ENCODE measurements at regions not wholly inside any gene's neighbourhood (a gene's known extent, or its start where the extent isn't known, plus 50 kb on each side); places are given as distances from the start of the nearest gene placed in this dataset.

DNA sequence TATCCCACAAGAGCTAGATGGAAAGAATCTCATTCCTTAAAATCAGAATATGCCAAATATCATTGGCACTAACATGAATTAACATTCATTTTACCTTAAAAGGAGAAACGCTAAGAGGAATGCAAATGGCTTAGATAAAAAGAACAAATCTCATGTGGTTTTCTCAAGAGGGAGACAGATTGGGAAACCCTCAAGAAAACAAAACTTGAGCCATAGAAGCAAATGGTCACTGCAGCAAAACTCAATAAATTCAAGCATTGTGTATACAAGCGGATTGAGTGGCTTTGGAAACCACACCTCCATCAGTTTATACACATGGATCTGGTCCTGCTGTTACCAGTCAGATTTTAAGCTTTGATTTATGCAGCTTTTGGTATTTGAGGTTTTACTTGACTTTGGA is 1331.8 kb upstream of the ZEB2 start:
- peak; percentile 39 for ATAC-seq
- intact Hi-C loops (cut with DNase I, micrococcal nuclease), result no loop called here
- TF ChIP-seq, protein P1, sequence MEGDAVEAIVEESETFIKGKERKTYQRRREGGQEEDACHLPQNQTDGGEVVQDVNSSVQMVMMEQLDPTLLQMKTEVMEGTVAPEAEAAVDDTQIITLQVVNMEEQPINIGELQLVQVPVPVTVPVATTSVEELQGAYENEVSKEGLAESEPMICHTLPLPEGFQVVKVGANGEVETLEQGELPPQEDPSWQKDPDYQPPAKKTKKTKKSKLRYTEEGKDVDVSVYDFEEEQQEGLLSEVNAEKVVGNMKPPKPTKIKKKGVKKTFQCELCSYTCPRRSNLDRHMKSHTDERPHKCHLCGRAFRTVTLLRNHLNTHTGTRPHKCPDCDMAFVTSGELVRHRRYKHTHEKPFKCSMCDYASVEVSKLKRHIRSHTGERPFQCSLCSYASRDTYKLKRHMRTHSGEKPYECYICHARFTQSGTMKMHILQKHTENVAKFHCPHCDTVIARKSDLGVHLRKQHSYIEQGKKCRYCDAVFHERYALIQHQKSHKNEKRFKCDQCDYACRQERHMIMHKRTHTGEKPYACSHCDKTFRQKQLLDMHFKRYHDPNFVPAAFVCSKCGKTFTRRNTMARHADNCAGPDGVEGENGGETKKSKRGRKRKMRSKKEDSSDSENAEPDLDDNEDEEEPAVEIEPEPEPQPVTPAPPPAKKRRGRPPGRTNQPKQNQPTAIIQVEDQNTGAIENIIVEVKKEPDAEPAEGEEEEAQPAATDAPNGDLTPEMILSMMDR (IDR thresholded peaks at IDR 0.05), result no peak

DNA sequence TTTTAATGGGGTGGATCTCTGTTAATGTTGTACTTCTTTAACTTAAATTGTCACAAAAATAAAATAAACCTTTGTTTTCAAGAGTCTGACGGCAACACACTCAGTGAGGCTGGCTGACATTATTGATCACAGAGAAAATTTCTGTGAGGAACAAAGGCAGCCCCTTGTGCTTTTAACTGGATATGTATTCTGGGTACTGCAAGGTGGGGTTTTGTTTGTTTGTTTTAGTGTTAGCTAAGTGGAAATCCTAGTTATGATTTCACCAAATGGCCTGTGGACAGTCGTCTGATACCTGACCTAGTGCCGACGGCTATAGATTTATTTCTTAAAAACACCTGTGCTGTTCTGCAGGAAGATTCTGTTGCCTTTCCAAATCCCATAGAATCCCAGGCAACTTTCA is 1329.5 kb upstream of the ZEB2 start:
- no peaks in the 10 kb centered on the region for H3K4me1 ChIP-seq (ENCODE audit: low read depth)
- ATAC-seq, result no peak
- no peak overlapping the region for H3K4me3 ChIP-seq
- DNase-seq, result no peak
- H3K9me3 ChIP-seq, result no peaks in the 10 kb centered on the region
- intact Hi-C loops (cut with DNase I, micrococcal nuclease), result no loop called here
- TF ChIP-seq, protein P1 (IDR thresholded peaks at IDR 0.05), result no peak
- H3K36me3 ChIP-seq (ENCODE audit: low read depth), result no peaks in the 10 kb centered on the region

More for the DNA sequence above, 1331.8 kb upstream of the ZEB2 start:
- no peaks in the 10 kb centered on the region for H3K9me3 ChIP-seq
- no peaks in the 10 kb centered on the region for H3K4me1 ChIP-seq (ENCODE audit: low read depth)
- peak in 1 of 3 donors; percentile 6 for DNase-seq
- H3K36me3 ChIP-seq (ENCODE audit: low read depth), result no peaks in the 10 kb centered on the region
- no peak overlapping the region for H3K4me3 ChIP-seq

DNA sequence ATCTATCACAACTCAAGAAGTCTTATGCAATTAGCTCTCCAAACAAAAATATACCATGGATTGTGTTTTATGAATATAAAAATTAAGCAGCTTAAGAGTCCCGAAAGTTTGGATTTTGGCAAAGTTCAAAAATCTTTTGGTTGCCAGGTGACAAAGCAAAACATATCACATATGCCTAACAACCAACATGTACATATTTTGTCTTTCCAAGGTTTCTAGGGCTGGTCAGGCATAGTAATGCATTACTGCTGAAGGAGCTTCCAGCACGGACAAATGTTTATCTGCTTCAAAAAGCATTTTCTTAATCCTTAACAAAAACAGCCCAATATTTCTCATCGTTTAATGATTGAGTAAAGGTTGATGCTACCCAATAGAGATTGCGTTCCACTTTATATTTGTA is 1327.1 kb upstream of the ZEB2 start:
- DNase-seq, result no peak
- no peaks in the 10 kb centered on the region for H3K9me3 ChIP-seq
- intact Hi-C loops (cut with DNase I, micrococcal nuclease), result no loop called here
- TF ChIP-seq, protein P1 (IDR thresholded peaks at IDR 0.05), result no peak
- no peaks in the 10 kb centered on the region for H3K4me1 ChIP-seq (ENCODE audit: low read depth)
- peak; percentile 42 for ATAC-seq
- no peak overlapping the region for H3K4me3 ChIP-seq
- H3K36me3 ChIP-seq (ENCODE audit: low read depth), result no peaks in the 10 kb centered on the region

DNA sequence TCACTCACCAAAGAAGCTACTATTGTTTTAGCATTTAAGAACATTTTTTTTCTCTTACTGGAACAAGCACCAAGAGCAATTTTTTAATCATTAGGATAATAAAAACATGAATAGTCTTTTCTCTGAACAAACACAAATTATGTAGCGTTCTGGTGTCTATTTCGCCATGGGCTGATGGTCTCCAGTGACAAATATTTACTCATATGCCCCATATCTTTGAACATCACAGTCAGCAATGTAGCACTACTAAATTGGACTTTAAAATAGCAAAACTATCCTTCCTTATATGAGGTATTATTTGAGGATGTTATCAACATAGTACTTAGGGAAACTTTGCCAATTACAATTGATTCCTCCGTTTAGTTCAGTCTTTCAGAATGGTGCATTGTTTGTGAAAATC is 1326.0 kb upstream of the ZEB2 start:
- H3K36me3 ChIP-seq (ENCODE audit: low read depth), result no peaks in the 10 kb centered on the region
- no peaks in the 10 kb centered on the region for H3K4me1 ChIP-seq (ENCODE audit: low read depth)
- DNase-seq (no peak), ATAC-seq (no peak)
- H3K9me3 ChIP-seq, result no peaks in the 10 kb centered on the region
- no peak overlapping the region for H3K4me3 ChIP-seq
- intact Hi-C loops (cut with DNase I, micrococcal nuclease), result no loop called here
- TF ChIP-seq, protein P1 (IDR thresholded peaks at IDR 0.05), result no peak

DNA sequence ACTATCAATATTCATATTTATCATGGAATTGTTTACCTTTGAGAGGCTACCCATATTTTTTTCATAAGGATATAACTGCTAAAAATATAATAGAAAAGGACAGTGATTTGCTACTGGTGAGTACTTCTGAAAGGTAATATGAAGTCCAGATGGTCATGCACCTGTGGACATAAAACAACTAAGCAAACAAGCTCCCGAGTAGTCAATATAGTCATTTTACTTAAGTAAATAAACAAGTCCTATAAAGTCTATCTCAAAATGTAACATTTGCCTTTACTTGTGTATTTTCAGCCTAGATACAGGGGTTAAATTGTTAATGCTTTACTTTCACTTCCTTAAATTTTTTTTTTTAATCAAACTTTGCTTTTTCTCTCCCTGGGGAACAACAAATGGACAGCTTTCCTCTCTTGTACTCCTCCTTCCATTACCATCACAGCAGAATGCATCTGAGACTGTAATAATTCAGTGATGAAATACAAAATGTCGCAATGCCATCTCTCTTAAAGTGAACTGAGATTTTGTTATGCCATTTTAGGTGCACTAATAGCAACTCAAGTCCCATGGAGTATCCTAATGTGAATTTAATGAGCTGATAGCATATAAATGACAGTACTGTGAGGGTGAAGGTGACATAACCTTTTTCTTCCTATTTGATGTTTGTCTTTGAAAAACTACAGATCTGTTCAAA is 1325.4 kb upstream of the ZEB2 start:
- Histone ChIP-seq H3K4me3 (no peak overlapping the region), H3K36me3 (ENCODE audit: low read depth) (no peaks in the 10 kb centered on the region), H3K4me1 (ENCODE audit: low read depth) (no peaks in the 10 kb centered on the region), H3K9me3 (no peaks in the 10 kb centered on the region)
- ATAC-seq (no peak), DNase-seq (no peak)
- TF ChIP-seq, protein P1 (IDR thresholded peaks at IDR 0.05), result no peak
- intact Hi-C loops (cut with DNase I, micrococcal nuclease), result no loop called here

DNA sequence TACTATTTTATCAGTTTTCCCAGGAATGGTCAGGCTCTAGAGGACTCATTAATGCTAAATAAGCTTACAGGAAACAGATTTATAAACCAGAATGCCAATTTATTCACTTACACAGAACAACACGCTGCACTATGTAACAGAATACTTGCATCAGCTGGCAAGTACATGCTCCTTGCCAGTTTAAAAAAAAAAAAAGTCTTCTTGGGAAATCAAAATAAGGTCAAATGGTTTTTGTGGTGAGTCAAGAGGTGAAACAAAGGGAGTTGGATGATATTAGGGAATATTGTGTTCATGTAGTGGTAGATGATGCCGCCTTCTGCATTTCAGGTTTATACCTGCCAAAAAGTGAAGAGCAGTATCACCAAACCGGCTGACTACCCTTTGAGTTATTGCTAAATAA is 1322.1 kb upstream of the ZEB2 start:
- intact Hi-C loops (cut with DNase I, micrococcal nuclease), result no loop called here
- TF ChIP-seq, protein P1 (IDR thresholded peaks at IDR 0.05), result no peak

More for the DNA sequence above, 1322.1 kb upstream of the ZEB2 start:
- no peaks in the 10 kb centered on the region for H3K4me1 ChIP-seq (ENCODE audit: low read depth)
- H3K4me3 ChIP-seq, result no peak overlapping the region
- DNase-seq (no peak), ATAC-seq (no peak)
- H3K36me3 ChIP-seq (ENCODE audit: low read depth), result no peaks in the 10 kb centered on the region
- H3K9me3 ChIP-seq, result no peaks in the 10 kb centered on the region

Data from mucosa of descending colon (tissue), 3 donors.